GM10266 (cell line): ENCODE measurements at regions not wholly inside any gene's neighbourhood (a gene's known extent, or its start where the extent isn't known, plus 50 kb on each side); places are given as distances from the start of the nearest gene placed in this dataset.
"Not testable (repeated sequence)": the region's sequence is repeated elsewhere in the genome, so short reads cannot be mapped to it uniquely, and the experiment has no call there.

Source experiments
- DNase-seq: peaks from one replicate; pipeline ENCODE4 v3.0.0; 2012; ENCODE audit errors: extremely low spot score

DNA sequence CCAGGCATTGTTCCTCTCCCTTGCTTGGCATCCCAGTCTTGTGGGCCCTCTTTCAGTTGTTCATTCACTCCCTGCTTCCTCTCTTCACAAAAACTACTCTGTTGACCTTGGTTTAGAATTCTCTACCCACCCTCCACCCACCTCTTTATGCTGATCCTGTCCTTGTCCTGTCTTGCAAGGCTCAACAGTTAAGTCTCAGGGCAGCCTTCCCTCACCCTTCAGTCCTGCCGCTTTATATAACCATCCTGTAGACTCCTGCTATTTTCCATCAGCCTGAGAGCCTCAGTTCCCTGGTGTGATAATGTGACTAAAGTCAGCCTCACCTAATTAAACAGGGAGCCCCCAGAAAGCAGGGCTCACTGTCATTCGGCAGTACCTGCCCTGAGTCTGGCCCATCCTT, 1763.0 kb downstream of the SPATA31A7 start:
- DNase-seq, result not testable (repeated sequence)
